ENCODE measurements at regions not wholly inside any gene's neighbourhood (a gene's known extent, or its start where the extent isn't known, plus 50 kb on each side); places are given as distances from the start of the nearest gene placed in this dataset.

DNA sequence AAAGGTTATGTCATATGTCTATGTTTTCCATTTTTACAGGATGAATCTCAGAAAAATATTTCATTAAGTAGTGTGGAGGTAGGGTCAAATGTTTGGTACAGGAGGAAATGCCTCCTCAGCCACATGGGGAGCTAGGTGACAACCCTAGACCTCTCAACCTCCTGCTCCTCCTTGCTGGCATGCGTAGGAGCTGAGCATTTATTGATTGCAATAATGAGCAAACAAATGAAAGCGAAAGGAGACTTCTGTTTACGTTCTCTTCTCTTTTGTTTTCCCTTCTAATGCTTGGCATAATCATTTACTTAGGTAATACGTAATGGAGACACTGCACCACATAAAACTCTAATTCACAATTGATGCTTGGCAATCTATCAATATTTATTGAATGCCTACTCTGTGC is 95.1 kb upstream of the CCBE1 start:
- TF ChIP-seq, protein P1, sequence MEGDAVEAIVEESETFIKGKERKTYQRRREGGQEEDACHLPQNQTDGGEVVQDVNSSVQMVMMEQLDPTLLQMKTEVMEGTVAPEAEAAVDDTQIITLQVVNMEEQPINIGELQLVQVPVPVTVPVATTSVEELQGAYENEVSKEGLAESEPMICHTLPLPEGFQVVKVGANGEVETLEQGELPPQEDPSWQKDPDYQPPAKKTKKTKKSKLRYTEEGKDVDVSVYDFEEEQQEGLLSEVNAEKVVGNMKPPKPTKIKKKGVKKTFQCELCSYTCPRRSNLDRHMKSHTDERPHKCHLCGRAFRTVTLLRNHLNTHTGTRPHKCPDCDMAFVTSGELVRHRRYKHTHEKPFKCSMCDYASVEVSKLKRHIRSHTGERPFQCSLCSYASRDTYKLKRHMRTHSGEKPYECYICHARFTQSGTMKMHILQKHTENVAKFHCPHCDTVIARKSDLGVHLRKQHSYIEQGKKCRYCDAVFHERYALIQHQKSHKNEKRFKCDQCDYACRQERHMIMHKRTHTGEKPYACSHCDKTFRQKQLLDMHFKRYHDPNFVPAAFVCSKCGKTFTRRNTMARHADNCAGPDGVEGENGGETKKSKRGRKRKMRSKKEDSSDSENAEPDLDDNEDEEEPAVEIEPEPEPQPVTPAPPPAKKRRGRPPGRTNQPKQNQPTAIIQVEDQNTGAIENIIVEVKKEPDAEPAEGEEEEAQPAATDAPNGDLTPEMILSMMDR (IDR thresholded peaks at IDR 0.05): no peak
- no peak for TF ChIP-seq EZH2 (IDR thresholded peaks at IDR 0.05; ENCODE audit: borderline replicate concordance, insufficient read depth, low read depth, low read length, poor library complexity, severe bottlenecking)
